Liver (tissue), 3 donors: ENCODE measurements at regions not wholly inside any gene's neighbourhood (a gene's known extent, or its start where the extent isn't known, plus 50 kb on each side); places are given as distances from the start of the nearest gene placed in this dataset.

ENCODE experiments used
- EGR1 ChIP-seq, 2 donors: IDR thresholded peaks; 2 replicates each; pipeline ENCODE4 v1.6.1; 2016 to 2018; ENCODE audit warnings: antibody characterized with exemption in 2 of 2, low read depth in 2 of 2
- FOXA1 ChIP-seq: IDR thresholded peaks from 2 replicates; pipeline ENCODE4 v1.6.1; 2016; ENCODE audit warnings: antibody characterized with exemption
- GABPA ChIP-seq, 2 donors: IDR thresholded peaks in 1 of 2; conservative IDR thresholded peaks in 1 of 2; 2 replicates each; pipeline ENCODE4 v1.6.1; 2016; ENCODE audit warnings: antibody characterized with exemption in 2 of 2, mild to moderate bottlenecking in 1 of 2, moderate library complexity in 1 of 2
- HNF4G ChIP-seq: IDR thresholded peaks from 2 replicates; pipeline ENCODE4 v1.6.1; 2016; ENCODE audit warnings: antibody characterized with exemption
- REST ChIP-seq: IDR thresholded peaks from 2 replicates; pipeline ENCODE4 v1.6.1; 2016; ENCODE audit warnings: antibody characterized with exemption, mild to moderate bottlenecking
- SP1 ChIP-seq: IDR thresholded peaks from 2 replicates; pipeline ENCODE4 v1.6.1; 2018; ENCODE audit warnings: antibody characterized with exemption, mild to moderate bottlenecking
- TAF1 ChIP-seq: conservative IDR thresholded peaks from 2 replicates; pipeline ENCODE4 v1.6.1; 2016; ENCODE audit warnings: antibody characterized with exemption, mild to moderate bottlenecking
- YY1 ChIP-seq: IDR thresholded peaks from 2 replicates; pipeline ENCODE4 v1.6.1; 2016; ENCODE audit warnings: antibody characterized with exemption, mild to moderate bottlenecking
- TF ChIP-seq, protein P1 (sequence below): fragments of 150-350 bp; IDR thresholded peaks from 2 replicates; pipeline ENCODE4 v1.5.1; 2017; ENCODE audit warnings: improper control_type of control experiment, low read depth, low read length; ENCODE audit not compliant: missing input control
- TF ChIP-seq, protein P2 (sequence below): IDR thresholded peaks from 2 replicates; pipeline ENCODE4 v1.6.1; 2016; ENCODE audit warnings: antibody characterized with exemption
- donor health status: healthy.
- donor health status: healthy.

DNA sequence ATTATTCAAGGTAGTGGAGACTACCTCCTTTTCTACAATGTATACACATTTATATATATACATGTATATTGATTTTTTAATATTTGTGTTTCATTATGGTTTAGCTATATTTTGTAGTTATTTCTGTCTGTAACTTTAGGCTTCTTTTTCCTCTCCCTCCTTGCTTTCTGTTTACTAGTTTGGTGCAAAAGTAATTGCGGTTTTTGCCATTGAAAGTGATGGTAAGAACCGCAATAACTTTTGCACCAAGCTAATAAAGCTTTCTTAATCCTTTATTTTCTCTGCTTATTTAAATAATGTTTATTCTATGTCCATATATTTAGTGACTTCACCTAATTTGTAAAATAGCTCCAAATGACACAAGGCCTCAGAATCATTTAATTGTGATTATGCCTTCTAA is 195.3 kb upstream of the PLSCR5 start:
- TF ChIP-seq GABPA (IDR thresholded peaks at IDR 0.05 in 1 of 2, conservative IDR thresholded peaks at IDR 0.05 in 1 of 2) = no peak
- TF ChIP-seq, protein P1, sequence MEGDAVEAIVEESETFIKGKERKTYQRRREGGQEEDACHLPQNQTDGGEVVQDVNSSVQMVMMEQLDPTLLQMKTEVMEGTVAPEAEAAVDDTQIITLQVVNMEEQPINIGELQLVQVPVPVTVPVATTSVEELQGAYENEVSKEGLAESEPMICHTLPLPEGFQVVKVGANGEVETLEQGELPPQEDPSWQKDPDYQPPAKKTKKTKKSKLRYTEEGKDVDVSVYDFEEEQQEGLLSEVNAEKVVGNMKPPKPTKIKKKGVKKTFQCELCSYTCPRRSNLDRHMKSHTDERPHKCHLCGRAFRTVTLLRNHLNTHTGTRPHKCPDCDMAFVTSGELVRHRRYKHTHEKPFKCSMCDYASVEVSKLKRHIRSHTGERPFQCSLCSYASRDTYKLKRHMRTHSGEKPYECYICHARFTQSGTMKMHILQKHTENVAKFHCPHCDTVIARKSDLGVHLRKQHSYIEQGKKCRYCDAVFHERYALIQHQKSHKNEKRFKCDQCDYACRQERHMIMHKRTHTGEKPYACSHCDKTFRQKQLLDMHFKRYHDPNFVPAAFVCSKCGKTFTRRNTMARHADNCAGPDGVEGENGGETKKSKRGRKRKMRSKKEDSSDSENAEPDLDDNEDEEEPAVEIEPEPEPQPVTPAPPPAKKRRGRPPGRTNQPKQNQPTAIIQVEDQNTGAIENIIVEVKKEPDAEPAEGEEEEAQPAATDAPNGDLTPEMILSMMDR = no peak
- TF ChIP-seq, protein P2, sequence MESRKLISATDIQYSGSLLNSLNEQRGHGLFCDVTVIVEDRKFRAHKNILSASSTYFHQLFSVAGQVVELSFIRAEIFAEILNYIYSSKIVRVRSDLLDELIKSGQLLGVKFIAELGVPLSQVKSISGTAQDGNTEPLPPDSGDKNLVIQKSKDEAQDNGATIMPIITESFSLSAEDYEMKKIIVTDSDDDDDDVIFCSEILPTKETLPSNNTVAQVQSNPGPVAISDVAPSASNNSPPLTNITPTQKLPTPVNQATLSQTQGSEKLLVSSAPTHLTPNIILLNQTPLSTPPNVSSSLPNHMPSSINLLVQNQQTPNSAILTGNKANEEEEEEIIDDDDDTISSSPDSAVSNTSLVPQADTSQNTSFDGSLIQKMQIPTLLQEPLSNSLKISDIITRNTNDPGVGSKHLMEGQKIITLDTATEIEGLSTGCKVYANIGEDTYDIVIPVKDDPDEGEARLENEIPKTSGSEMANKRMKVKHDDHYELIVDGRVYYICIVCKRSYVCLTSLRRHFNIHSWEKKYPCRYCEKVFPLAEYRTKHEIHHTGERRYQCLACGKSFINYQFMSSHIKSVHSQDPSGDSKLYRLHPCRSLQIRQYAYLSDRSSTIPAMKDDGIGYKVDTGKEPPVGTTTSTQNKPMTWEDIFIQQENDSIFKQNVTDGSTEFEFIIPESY = no peak
- TF ChIP-seq FOXA1 = no peak
- no peak for TF ChIP-seq EGR1 (IDR thresholded peaks at IDR 0.05; ENCODE audit: low read depth in 2 of 2)
- TF ChIP-seq SP1 = no peak
- TF ChIP-seq HNF4G = no peak
- no peak for TF ChIP-seq REST
- TF ChIP-seq TAF1 = no peak
- TF ChIP-seq YY1 = no peak
